ENCODE measurements at regions not wholly inside any gene's neighbourhood (a gene's known extent, or its start where the extent isn't known, plus 50 kb on each side); places are given as distances from the start of the nearest gene placed in this dataset.

- no TSS peak for BruUV-seq (replicated peaks)
- peak; percentile 17 for DNase-seq (ENCODE audit: unreplicated experiment)
- intact Hi-C loops (cut with micrococcal nuclease) = loop anchor here (10.0 kb wide), 1 partner anchor 745 kb away; no protein-coding TSS in a partner anchor
- H3K27ac Mint-ChIP-seq (ENCODE audit: low read depth, unreplicated experiment) = no peak overlapping the region
- peaks cover 11% of the 10 kb centered on the region for H3K27me3 Mint-ChIP-seq (ENCODE audit: insufficient read depth, unreplicated experiment)
- ChIA-PET POLR2A (interaction anchor here (0.6 kb wide), 1 partner anchor 24 kb away, joined by 3 read pairs; no protein-coding TSS in a partner anchor), CTCF (no interaction called here)
- H3K4me3 Mint-ChIP-seq (ENCODE audit: unreplicated experiment) = no peak overlapping the region
- no peaks in the 10 kb centered on the region for H3K36me3 Mint-ChIP-seq (ENCODE audit: insufficient read depth, unreplicated experiment)
- no peak for TF ChIP-seq CTCF (IDR thresholded peaks at IDR 0.05; ENCODE audit: unreplicated experiment)
- H3K4me1 Mint-ChIP-seq (ENCODE audit: insufficient read depth, unreplicated experiment) = no peaks in the 10 kb centered on the region
- H3K9me3 Mint-ChIP-seq (ENCODE audit: unreplicated experiment) = no peaks in the 10 kb centered on the region
Measured at GRCh38 chr6:114739656-114740055, 396.8 kb upstream of the HS3ST5 start.

GRCh38 chr6:114735025-114735735 is 392.4 kb upstream of the HS3ST5 start:
- no peak for DNase-seq (ENCODE audit: unreplicated experiment)
- no peak for TF ChIP-seq CTCF (IDR thresholded peaks at IDR 0.05; ENCODE audit: unreplicated experiment)
- Mint-ChIP-seq H3K36me3 (ENCODE audit: insufficient read depth, unreplicated experiment) (no peaks in the 10 kb centered on the region), H3K4me1 (ENCODE audit: insufficient read depth, unreplicated experiment) (no peaks in the 10 kb centered on the region), H3K4me3 (ENCODE audit: unreplicated experiment) (no peak overlapping the region), H3K27me3 (ENCODE audit: insufficient read depth, unreplicated experiment) (peaks cover 17% of the 10 kb centered on the region), H3K27ac (ENCODE audit: low read depth, unreplicated experiment) (no peak overlapping the region), H3K9me3 (ENCODE audit: unreplicated experiment) (no peaks in the 10 kb centered on the region)
- BruUV-seq (replicated peaks) = no TSS peak
- intact Hi-C loops (cut with micrococcal nuclease) = no loop called here
- ChIA-PET CTCF (interaction anchor here (0.6 to 1.0 kb wide), 2 partner anchors 24 to 740 kb away, joined by 3 read pairs; no protein-coding TSS in a partner anchor), POLR2A (no interaction called here)

GRCh38 chr6:114733596-114733995 is 390.8 kb upstream of the HS3ST5 start:
- Mint-ChIP-seq H3K9me3 (ENCODE audit: unreplicated experiment) (no peaks in the 10 kb centered on the region), H3K27me3 (ENCODE audit: insufficient read depth, unreplicated experiment) (peaks cover 24% of the 10 kb centered on the region), H3K27ac (ENCODE audit: low read depth, unreplicated experiment) (no peak overlapping the region), H3K36me3 (ENCODE audit: insufficient read depth, unreplicated experiment) (no peaks in the 10 kb centered on the region), H3K4me1 (ENCODE audit: insufficient read depth, unreplicated experiment) (no peaks in the 10 kb centered on the region), H3K4me3 (ENCODE audit: unreplicated experiment) (no peak overlapping the region)
- DNase-seq (ENCODE audit: unreplicated experiment) = peak; percentile 4
- ChIA-PET POLR2A (no interaction called here), CTCF (interaction anchor here (0.5 to 0.7 kb wide), 3 partner anchors 626 to 1276 kb away, joined by 3 to 9 read pairs (median 4); no protein-coding TSS in a partner anchor)
- TF ChIP-seq CTCF (IDR thresholded peaks at IDR 0.05; ENCODE audit: unreplicated experiment) = no peak
- BruUV-seq (replicated peaks) = no TSS peak
- intact Hi-C loops (cut with micrococcal nuclease) = no loop called here

- BruUV-seq (replicated peaks) = no TSS peak
- Mint-ChIP-seq H3K4me3 (ENCODE audit: unreplicated experiment) (no peak overlapping the region), H3K9me3 (ENCODE audit: unreplicated experiment) (no peaks in the 10 kb centered on the region), H3K4me1 (ENCODE audit: insufficient read depth, unreplicated experiment) (no peaks in the 10 kb centered on the region), H3K27ac (ENCODE audit: low read depth, unreplicated experiment) (no peak overlapping the region), H3K27me3 (ENCODE audit: insufficient read depth, unreplicated experiment) (peaks cover 31% of the 10 kb centered on the region), H3K36me3 (ENCODE audit: insufficient read depth, unreplicated experiment) (no peaks in the 10 kb centered on the region)
- intact Hi-C loops (cut with micrococcal nuclease) = no loop called here
- TF ChIP-seq CTCF (IDR thresholded peaks at IDR 0.05; ENCODE audit: unreplicated experiment) = no peak
- CTCF ChIA-PET = no interaction called here
- DNase-seq (ENCODE audit: unreplicated experiment) = no peak
- POLR2A ChIA-PET = no interaction called here
Measured at GRCh38 chr6:114718716-114719270, 376.0 kb upstream of the HS3ST5 start.

Data from MCF 10A (cell line).